ENCODE measurements at regions not wholly inside any gene's neighbourhood (a gene's known extent, or its start where the extent isn't known, plus 50 kb on each side); places are given as distances from the start of the nearest gene placed in this dataset.

DNA sequence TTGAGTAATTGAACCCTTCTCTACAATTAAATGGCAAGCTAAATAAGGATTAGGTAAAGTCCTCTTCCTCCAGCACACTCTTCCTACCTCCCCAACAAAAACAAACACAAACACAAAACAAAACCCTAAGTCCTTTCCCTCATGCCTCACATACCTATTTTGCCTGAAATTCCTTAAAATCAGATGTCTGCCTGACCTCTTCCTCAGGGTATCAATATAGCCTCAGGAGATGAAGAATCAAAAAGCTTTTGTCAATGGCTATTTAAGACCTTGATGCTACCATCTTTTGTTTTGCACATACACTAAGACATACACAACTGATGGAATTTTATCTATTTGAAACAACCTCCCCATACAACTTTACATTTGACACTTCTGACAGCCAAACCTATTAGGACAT, 75.1 kb downstream of the TUSC1 start:
- TF ChIP-seq, protein P1, sequence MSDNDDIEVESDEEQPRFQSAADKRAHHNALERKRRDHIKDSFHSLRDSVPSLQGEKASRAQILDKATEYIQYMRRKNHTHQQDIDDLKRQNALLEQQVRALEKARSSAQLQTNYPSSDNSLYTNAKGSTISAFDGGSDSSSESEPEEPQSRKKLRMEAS (IDR thresholded peaks at IDR 0.05): no peak
- TF ChIP-seq EP300 (IDR thresholded peaks at IDR 0.05; ENCODE audit: borderline replicate concordance) (no peak), TAF1 (IDR thresholded peaks at IDR 0.05; ENCODE audit: low read depth) (no peak), RAD21 (IDR thresholded peaks at IDR 0.05; ENCODE audit: low read depth) (no peak), YY1 (IDR thresholded peaks at IDR 0.05; ENCODE audit: low read depth) (no peak), ZBTB7A (IDR thresholded peaks at IDR 0.05; ENCODE audit: low read depth) (no peak), TCF12 (IDR thresholded peaks at IDR 0.05; ENCODE audit: low read depth) (no peak), EGR1 (IDR thresholded peaks at IDR 0.05) (no peak), CREB1 (IDR thresholded peaks at IDR 0.05; ENCODE audit: low read depth) (no peak)
- TF ChIP-seq, protein P2, sequence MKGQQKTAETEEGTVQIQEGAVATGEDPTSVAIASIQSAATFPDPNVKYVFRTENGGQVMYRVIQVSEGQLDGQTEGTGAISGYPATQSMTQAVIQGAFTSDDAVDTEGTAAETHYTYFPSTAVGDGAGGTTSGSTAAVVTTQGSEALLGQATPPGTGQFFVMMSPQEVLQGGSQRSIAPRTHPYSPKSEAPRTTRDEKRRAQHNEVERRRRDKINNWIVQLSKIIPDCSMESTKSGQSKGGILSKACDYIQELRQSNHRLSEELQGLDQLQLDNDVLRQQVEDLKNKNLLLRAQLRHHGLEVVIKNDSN (IDR thresholded peaks at IDR 0.05): no peak
